ENCODE measurements at regions not wholly inside any gene's neighbourhood (a gene's known extent, or its start where the extent isn't known, plus 50 kb on each side); places are given as distances from the start of the nearest gene placed in this dataset.

GRCh38 chr2:204086167-204086566 lies 149.6 kb downstream of the ICOS start:
- TF ChIP-seq POLR2AphosphoS5 (IDR thresholded peaks at IDR 0.05; ENCODE audit: borderline replicate concordance, low read depth, low read length) (no peak), EZH2 (IDR thresholded peaks at IDR 0.05) (no peak)
